Lower leg skin (tissue), 3 donors: ENCODE measurements at regions not wholly inside any gene's neighbourhood (a gene's known extent, or its start where the extent isn't known, plus 50 kb on each side); places are given as distances from the start of the nearest gene placed in this dataset.

Experiments used
- POLR2A ChIP-seq, 2 donors: fragments of 450-650 bp; IDR thresholded peaks; one replicate each; pipeline ENCODE4 v1.6.1; 2016 to 2017; ENCODE audit warnings: antibody characterized with exemption in 2 of 2, mild to moderate bottlenecking in 1 of 2, moderate library complexity in 1 of 2
- TF ChIP-seq, protein P1 (sequence below), 3 donors: fragments of 450-650 bp; IDR thresholded peaks; one replicate each; pipeline ENCODE4 v1.5.1; 2016; ENCODE audit warnings: antibody characterized with exemption in 3 of 3, mild to moderate bottlenecking in 3 of 3, moderate library complexity in 2 of 3

- no peak for TF ChIP-seq POLR2A (IDR thresholded peaks at IDR 0.05)
- TF ChIP-seq, protein P1, sequence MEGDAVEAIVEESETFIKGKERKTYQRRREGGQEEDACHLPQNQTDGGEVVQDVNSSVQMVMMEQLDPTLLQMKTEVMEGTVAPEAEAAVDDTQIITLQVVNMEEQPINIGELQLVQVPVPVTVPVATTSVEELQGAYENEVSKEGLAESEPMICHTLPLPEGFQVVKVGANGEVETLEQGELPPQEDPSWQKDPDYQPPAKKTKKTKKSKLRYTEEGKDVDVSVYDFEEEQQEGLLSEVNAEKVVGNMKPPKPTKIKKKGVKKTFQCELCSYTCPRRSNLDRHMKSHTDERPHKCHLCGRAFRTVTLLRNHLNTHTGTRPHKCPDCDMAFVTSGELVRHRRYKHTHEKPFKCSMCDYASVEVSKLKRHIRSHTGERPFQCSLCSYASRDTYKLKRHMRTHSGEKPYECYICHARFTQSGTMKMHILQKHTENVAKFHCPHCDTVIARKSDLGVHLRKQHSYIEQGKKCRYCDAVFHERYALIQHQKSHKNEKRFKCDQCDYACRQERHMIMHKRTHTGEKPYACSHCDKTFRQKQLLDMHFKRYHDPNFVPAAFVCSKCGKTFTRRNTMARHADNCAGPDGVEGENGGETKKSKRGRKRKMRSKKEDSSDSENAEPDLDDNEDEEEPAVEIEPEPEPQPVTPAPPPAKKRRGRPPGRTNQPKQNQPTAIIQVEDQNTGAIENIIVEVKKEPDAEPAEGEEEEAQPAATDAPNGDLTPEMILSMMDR (IDR thresholded peaks at IDR 0.05) = no peak
Measured at GRCh38 chr10:63832686-63833085, 311.5 kb downstream of the REEP3 start.
